Stimulated activated CD4-positive, alpha-beta T cell treated with anti-CD3 and anti-CD28 coated beads, Interleukin-15, amount 100 ng/mL, for 1 hour (primary cell): ENCODE measurements at regions not wholly inside any gene's neighbourhood (a gene's known extent, or its start where the extent isn't known, plus 50 kb on each side); places are given as distances from the start of the nearest gene placed in this dataset.
"Not testable (repeated sequence)": the region's sequence is repeated elsewhere in the genome, so short reads cannot be mapped to it uniquely, and the experiment has no call there.

ENCODE experiments used
- DNase-seq, 2 donors: peaks; one replicate each; pipeline ENCODE4 v3.0.0-alpha.2; 2020; ENCODE audit warnings: low read depth in 1 of 2, low spot score in 1 of 2

GRCh38 chr6:145278163-145278807 is 457.0 kb downstream of the EPM2A start:
- DNase-seq = no peak

- DNase-seq = no peak
These were observed 455.8 kb downstream of the EPM2A start for GRCh38 chr6:145279551-145279950.

GRCh38 chr6:145279993-145280392 is 455.3 kb downstream of the EPM2A start:
- no peak for DNase-seq

GRCh38 chr6:145283209-145283608 is 452.1 kb downstream of the EPM2A start:
- not testable (repeated sequence) for DNase-seq

GRCh38 chr6:145283856-145284255 is 451.5 kb downstream of the EPM2A start:
- no peak for DNase-seq

- no peak for DNase-seq
These were observed 448.4 kb downstream of the EPM2A start for GRCh38 chr6:145286916-145287315.

- no peak for DNase-seq
These were observed 445.7 kb downstream of the EPM2A start for GRCh38 chr6:145289573-145289972.

- DNase-seq = no peak
These were observed 445.2 kb downstream of the EPM2A start for GRCh38 chr6:145290122-145290521.

- no peak for DNase-seq
These were observed 443.3 kb downstream of the EPM2A start for GRCh38 chr6:145292066-145292465.

- no peak for DNase-seq
These were observed 440.4 kb downstream of the EPM2A start for GRCh38 chr6:145294942-145295341.

GRCh38 chr6:145295746-145296145 is 439.6 kb downstream of the EPM2A start:
- no peak for DNase-seq

GRCh38 chr6:145305670-145306069 is 429.6 kb downstream of the EPM2A start:
- no peak for DNase-seq

- DNase-seq = no peak
These were observed 428.8 kb downstream of the EPM2A start for GRCh38 chr6:145306489-145306888.

GRCh38 chr6:145309842-145310535 is 425.3 kb downstream of the EPM2A start:
- DNase-seq = no peak

- DNase-seq = no peak
These were observed 422.8 kb downstream of the EPM2A start for GRCh38 chr6:145312481-145312880.

- DNase-seq = no peak
These were observed 422.1 kb downstream of the EPM2A start for GRCh38 chr6:145313041-145313855.

GRCh38 chr6:145315982-145316600 is 419.2 kb downstream of the EPM2A start:
- no peak for DNase-seq

- DNase-seq = no peak
These were observed 416.4 kb downstream of the EPM2A start for GRCh38 chr6:145318952-145319351.

GRCh38 chr6:145319605-145320004 is 415.7 kb downstream of the EPM2A start:
- DNase-seq = no peak

GRCh38 chr6:145323646-145324045 is 411.7 kb downstream of the EPM2A start:
- DNase-seq = no peak

GRCh38 chr6:145327586-145327985 is 407.7 kb downstream of the EPM2A start:
- DNase-seq = no peak

- DNase-seq = no peak
These were observed 406.1 kb downstream of the EPM2A start for GRCh38 chr6:145329257-145329656.
